Heart left ventricle (tissue), 13 donors: ENCODE measurements at regions not wholly inside any gene's neighbourhood (a gene's known extent, or its start where the extent isn't known, plus 50 kb on each side); places are given as distances from the start of the nearest gene placed in this dataset.

Experiments used
- POLR2A ChIP-seq, 2 donors: fragments of 450-650 bp; IDR thresholded peaks; one replicate each; pipeline ENCODE4 v1.6.1; 2017; ENCODE audit warnings: antibody characterized with exemption in 2 of 2, mild to moderate bottlenecking in 2 of 2, moderate library complexity in 2 of 2
- TF ChIP-seq, protein P1 (sequence below), 12 donors: fragments of 200-600 bp; sonication (generic) in 4 of 12; IDR thresholded peaks; one replicate each; pipeline versions ENCODE4 v1.5.0 to v1.8.0; 2018 to 2022; ENCODE audit warnings: antibody characterized with exemption in 12 of 12, mild to moderate bottlenecking in 5 of 12
- donor health status: ischemic (EF 13 %, LVEDD 7.1; RV severe dilation, severe dysfunction).
- donor health status: DM: no; HTN: yes; CAD: no.
- donor health status: DM: no; HTN: no; CAD: no.
- donor health status: ischemic (EF 25% LVEDD 6.9; RV normal size, moderate dysfunction).
- donor health status: ischemic (EF 25% LVEDD 5.7; RV mildly dilated, moderate dysfunction).
- donor health status: ischemic (EF 35%, LVEDD 5.7; RV mildly dilated, moderate dysfunction).
- donor health status: nonischemic (EF 11% LVEDD 7.7; RV severe dilation, severe dysfunction).
- donor health status: DM: yes; HTN: yes; CAD: no.
- donor health status: PGD.
- donor health status: ischemic (EF 29% LVEDD 5.4; RV normal size, mild dysfunction).
- donor health status: nonischemic (EF 23%, LVEDD 6.1; RV moderate dilation, normal function).

DNA sequence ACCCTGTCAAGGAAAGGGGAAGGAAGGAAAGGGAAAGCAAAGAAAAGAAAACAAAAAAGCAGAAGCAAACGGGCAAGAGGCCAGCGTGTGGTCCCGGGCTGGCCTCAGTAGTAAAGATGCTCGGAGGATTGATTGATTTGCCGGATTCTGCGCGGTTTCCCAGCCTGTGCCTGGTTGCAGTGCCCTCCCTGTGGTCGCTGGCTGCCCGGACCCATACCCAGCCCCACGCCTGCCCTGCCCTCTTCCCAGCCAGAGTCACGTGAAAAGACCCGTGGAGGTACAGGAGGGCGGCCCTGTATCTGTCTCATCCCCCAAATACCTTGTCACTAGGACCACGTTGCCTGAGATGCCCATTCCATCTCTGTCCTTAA lies 55.1 kb upstream of the IMP4 start:
- TF ChIP-seq POLR2A (IDR thresholded peaks at IDR 0.05) = no peak
- TF ChIP-seq, protein P1, sequence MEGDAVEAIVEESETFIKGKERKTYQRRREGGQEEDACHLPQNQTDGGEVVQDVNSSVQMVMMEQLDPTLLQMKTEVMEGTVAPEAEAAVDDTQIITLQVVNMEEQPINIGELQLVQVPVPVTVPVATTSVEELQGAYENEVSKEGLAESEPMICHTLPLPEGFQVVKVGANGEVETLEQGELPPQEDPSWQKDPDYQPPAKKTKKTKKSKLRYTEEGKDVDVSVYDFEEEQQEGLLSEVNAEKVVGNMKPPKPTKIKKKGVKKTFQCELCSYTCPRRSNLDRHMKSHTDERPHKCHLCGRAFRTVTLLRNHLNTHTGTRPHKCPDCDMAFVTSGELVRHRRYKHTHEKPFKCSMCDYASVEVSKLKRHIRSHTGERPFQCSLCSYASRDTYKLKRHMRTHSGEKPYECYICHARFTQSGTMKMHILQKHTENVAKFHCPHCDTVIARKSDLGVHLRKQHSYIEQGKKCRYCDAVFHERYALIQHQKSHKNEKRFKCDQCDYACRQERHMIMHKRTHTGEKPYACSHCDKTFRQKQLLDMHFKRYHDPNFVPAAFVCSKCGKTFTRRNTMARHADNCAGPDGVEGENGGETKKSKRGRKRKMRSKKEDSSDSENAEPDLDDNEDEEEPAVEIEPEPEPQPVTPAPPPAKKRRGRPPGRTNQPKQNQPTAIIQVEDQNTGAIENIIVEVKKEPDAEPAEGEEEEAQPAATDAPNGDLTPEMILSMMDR (IDR thresholded peaks at IDR 0.05) = no peak
